Panc1 (cell line): ENCODE measurements at regions not wholly inside any gene's neighbourhood (a gene's known extent, or its start where the extent isn't known, plus 50 kb on each side); places are given as distances from the start of the nearest gene placed in this dataset.

Experiments used
- POLR2AphosphoS5 ChIP-seq: IDR thresholded peaks from 2 replicates; pipeline ENCODE4 v1.6.1; 2012; ENCODE audit warnings: mild to moderate bottlenecking, low read depth, low read length, moderate library complexity
- TCF7L2 ChIP-seq: IDR thresholded peaks from 2 replicates; pipeline ENCODE4 v1.6.1; 2011; ENCODE audit warnings: mild to moderate bottlenecking, low read depth, low read length, inconsistent platforms
- TF ChIP-seq, protein P1 (sequence below): fragments of 450-650 bp; IDR thresholded peaks from 2 replicates; pipeline ENCODE4 v1.5.1; 2017; ENCODE audit warnings: mild to moderate bottlenecking
- TF ChIP-seq, protein P2 (sequence below), 2 experiments: IDR thresholded peaks; 2 replicates each; pipeline ENCODE4 v1.6.1; 2011 to 2012; ENCODE audit warnings: low read depth in 2 of 2, control low read depth in 1 of 2, low read length in 1 of 2, mild to moderate bottlenecking in 1 of 2, moderate library complexity in 1 of 2; ENCODE audit not compliant: insufficient read depth in 1 of 2

DNA sequence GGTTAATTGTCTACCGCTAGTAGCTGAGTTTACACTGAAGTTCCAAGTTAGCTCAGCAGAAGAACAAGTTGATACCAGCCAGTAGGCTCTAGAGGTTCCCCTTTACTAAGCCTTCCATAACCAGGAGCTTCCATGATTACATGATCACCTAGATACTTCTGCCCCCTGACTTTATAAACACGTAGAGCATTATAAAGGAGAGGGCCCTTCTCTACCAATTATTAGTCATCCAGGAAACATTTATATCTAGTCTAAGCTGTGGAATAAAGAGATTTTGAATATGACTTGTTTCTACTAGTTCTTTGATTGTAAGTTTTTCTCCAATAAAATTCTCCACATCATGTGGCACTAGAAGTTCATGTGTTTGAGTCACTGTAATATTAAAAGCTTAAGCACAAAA, 818.1 kb upstream of the PCDH10 start:
- TF ChIP-seq POLR2AphosphoS5 (no peak), TCF7L2 (no peak)
- TF ChIP-seq, protein P1, sequence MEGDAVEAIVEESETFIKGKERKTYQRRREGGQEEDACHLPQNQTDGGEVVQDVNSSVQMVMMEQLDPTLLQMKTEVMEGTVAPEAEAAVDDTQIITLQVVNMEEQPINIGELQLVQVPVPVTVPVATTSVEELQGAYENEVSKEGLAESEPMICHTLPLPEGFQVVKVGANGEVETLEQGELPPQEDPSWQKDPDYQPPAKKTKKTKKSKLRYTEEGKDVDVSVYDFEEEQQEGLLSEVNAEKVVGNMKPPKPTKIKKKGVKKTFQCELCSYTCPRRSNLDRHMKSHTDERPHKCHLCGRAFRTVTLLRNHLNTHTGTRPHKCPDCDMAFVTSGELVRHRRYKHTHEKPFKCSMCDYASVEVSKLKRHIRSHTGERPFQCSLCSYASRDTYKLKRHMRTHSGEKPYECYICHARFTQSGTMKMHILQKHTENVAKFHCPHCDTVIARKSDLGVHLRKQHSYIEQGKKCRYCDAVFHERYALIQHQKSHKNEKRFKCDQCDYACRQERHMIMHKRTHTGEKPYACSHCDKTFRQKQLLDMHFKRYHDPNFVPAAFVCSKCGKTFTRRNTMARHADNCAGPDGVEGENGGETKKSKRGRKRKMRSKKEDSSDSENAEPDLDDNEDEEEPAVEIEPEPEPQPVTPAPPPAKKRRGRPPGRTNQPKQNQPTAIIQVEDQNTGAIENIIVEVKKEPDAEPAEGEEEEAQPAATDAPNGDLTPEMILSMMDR: no peak
- TF ChIP-seq, protein P2, sequence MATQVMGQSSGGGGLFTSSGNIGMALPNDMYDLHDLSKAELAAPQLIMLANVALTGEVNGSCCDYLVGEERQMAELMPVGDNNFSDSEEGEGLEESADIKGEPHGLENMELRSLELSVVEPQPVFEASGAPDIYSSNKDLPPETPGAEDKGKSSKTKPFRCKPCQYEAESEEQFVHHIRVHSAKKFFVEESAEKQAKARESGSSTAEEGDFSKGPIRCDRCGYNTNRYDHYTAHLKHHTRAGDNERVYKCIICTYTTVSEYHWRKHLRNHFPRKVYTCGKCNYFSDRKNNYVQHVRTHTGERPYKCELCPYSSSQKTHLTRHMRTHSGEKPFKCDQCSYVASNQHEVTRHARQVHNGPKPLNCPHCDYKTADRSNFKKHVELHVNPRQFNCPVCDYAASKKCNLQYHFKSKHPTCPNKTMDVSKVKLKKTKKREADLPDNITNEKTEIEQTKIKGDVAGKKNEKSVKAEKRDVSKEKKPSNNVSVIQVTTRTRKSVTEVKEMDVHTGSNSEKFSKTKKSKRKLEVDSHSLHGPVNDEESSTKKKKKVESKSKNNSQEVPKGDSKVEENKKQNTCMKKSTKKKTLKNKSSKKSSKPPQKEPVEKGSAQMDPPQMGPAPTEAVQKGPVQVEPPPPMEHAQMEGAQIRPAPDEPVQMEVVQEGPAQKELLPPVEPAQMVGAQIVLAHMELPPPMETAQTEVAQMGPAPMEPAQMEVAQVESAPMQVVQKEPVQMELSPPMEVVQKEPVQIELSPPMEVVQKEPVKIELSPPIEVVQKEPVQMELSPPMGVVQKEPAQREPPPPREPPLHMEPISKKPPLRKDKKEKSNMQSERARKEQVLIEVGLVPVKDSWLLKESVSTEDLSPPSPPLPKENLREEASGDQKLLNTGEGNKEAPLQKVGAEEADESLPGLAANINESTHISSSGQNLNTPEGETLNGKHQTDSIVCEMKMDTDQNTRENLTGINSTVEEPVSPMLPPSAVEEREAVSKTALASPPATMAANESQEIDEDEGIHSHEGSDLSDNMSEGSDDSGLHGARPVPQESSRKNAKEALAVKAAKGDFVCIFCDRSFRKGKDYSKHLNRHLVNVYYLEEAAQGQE (IDR thresholded peaks at IDR 0.05; ENCODE audit: insufficient read depth in 1 of 2, low read depth in 2 of 2, low read length in 1 of 2): no peak
